ENCODE measurements at regions not wholly inside any gene's neighbourhood (a gene's known extent, or its start where the extent isn't known, plus 50 kb on each side); places are given as distances from the start of the nearest gene placed in this dataset.
"Not testable (repeated sequence)": the region's sequence is repeated elsewhere in the genome, so short reads cannot be mapped to it uniquely, and the experiment has no call there.

GRCh38 chr4:3937849-3938562 lies 171.8 kb downstream of the ADRA2C start:
- TF ChIP-seq, protein P1, sequence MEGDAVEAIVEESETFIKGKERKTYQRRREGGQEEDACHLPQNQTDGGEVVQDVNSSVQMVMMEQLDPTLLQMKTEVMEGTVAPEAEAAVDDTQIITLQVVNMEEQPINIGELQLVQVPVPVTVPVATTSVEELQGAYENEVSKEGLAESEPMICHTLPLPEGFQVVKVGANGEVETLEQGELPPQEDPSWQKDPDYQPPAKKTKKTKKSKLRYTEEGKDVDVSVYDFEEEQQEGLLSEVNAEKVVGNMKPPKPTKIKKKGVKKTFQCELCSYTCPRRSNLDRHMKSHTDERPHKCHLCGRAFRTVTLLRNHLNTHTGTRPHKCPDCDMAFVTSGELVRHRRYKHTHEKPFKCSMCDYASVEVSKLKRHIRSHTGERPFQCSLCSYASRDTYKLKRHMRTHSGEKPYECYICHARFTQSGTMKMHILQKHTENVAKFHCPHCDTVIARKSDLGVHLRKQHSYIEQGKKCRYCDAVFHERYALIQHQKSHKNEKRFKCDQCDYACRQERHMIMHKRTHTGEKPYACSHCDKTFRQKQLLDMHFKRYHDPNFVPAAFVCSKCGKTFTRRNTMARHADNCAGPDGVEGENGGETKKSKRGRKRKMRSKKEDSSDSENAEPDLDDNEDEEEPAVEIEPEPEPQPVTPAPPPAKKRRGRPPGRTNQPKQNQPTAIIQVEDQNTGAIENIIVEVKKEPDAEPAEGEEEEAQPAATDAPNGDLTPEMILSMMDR (IDR thresholded peaks at IDR 0.05): not testable (repeated sequence)
- TF ChIP-seq POLR2A (IDR thresholded peaks at IDR 0.05): not testable (repeated sequence)
